ENCODE measurements at regions not wholly inside any gene's neighbourhood (a gene's known extent, or its start where the extent isn't known, plus 50 kb on each side); places are given as distances from the start of the nearest gene placed in this dataset.

DNA sequence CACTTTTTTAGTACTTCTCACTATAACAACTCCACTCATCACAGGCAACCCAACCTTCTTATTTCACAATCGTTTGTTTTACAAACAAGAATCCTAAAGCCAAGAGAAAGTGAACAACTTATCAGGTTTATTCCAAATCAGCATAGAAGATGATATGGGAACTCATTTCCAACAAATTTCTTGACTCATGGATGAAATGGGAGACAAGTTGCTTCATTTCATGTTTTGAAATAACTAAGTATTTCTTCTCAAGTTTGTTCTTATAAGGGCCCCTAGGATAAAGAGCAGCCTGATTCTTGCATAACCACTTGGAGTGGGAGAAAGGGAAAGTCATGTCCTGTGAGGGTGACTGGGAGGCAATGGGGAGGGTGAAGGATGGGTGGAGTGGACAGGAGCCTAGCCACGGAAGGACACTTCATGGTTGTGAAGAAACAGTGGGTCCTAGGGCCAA, 168.3 kb downstream of the DUSP6 start:
- peak; percentile 66 to 88 (median 82) for DNase-seq

DNA sequence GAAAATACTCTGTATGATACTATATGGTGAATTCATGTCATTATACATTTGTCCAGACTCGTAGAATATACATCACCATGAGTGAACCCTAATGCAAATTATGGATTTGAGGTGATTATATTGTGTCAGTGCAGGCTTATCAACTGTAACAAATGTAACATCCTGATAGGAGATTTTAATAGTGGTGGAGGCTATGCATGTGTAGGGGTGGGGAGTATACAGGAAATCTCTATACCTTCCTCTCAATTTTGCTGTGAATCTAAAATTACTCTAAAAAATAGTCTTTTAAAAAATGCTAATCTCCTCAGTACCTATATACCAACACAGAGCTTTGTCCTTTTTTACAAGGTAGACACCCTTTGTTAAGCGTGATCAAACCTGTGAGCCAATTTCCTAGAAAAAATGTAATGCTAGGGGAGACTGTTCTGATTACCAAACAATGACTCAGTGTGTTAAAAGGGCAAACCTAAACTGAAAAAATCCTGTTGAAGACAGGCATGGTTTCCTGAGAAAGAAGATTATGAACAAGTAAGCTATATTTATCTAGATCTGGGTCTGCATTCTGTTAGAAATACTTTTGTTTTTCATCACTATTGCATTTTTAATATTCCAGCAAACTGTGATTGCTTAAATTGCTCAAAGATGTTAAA, 170.9 kb downstream of the DUSP6 start:
- peak in 2 of 4 experiments; percentile 55 to 60 for DNase-seq

DNA sequence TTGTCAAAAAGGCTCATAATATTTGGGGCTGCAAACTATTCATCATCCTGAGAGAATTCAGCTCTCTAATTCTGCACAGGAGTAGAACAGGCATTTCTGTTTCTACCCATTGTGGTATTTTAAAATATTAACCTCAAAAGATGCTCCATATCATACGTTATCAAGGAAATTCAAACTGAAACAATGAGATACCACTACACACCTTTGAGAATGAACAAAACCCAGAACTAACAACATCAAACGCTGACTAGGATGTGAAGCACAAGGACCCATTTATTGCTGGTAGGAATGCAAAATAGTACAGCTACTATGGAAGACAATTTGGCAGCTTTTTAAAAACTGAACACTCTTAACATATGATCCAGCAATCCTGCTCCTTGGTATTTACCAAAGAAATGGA, 171.8 kb downstream of the DUSP6 start:
- DNase-seq: no peak

DNA sequence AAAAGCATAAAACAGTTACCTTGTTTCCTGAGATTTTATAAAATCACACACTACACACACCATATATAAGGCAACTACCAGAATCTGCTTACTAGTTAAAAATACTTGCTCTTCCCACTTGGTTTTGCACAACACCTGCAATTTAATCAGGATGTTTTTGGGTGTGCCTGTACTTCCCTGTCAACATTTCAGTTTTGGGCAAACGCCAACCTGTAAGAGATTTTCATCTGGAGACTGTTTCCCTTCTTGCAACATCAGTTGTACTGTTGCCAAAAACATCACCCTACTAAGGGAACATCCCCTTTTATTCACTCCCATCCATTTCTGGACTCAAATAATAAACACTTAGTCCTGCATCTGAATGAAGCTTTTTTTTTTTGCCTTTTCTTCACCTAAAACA, 172.3 kb downstream of the DUSP6 start:
- DNase-seq: peak; percentile 72 to 92 (median 84)

DNA sequence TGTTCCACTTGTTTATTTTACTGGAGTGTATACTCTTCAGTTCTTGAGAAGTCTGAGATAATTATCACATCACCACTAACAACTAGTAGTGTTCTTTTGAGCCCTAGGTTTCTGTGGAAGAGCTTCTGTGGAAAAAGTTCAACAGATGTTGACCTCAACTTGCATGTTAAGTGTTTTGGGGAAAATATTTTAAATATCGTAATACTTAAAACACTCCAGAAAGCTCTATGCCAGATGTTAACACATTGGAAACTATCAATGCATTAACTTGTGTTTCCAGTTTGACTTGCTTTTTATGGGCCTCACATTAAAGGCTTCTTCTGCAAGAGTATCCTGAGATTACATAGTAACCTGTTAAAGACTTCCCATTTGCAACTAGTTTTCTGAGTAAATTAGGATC, 173.1 kb downstream of the DUSP6 start:
- DNase-seq: no peak

DNA sequence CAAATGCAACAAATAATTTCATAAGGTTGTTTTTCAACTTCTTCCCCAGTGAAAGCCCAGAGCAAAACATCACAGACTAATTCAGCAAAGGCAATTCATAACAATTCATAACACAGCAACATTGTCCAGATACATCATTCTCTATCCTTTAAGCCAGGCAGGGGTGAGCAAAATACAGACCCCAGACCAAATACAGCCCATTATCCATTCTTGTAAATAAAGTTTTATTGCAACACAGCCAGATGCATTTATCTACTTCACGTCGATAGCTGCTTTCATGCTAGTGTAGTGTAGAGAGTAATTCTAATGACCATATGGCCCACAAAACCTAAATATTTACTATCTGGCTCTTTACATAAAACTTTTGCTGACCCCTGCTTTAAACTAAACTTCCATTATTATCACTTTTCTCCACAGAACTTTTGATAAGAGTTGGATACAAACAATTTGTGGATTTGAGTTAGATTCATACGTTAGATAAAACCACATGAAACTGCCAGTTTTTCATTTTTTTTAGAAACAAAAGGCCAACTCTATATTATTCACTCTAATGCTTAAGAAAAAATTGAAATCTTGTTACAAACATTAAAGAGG, 174.4 kb downstream of the DUSP6 start:
- no peak for DNase-seq

DNA sequence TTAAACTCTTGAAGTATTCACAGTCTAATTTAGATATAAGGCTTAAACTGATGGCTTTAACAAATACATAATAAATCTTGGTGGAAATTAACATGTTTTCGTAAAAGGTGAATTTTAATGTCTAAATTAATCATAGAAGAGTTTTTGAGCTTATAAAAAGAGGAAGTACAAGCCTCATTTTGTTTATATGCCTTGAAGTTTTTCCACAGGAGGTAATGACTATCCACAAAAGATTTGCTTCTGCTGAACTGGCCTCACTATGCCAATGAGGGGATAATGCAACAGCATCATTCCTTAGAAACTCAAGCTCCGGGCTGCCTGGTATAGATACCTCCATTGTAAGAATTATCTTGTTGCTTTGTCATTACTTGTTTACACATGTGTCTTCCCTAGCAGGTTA, 175.6 kb downstream of the DUSP6 start:
- DNase-seq: peak in 2 of 4 experiments; percentile 46 to 50

DNA sequence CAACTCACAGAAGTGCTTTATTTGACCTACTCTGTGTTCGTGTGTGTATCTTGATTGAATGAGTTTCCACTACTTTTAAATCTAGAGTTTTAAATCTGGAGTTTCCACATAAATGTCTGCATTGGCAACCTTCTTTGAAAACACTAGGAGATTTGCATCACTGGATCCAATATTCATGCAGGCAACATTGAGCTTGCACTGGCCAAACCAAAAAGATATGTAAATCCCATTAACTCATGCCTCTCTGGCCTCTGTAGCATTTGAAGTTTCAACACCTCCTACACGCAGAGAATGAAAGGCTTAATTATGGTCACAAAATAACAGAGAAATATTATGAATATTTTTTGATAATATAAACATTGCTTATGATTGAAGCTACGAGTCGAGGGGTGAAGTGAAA, 178.6 kb downstream of the DUSP6 start:
- DNase-seq: no peak

DNA sequence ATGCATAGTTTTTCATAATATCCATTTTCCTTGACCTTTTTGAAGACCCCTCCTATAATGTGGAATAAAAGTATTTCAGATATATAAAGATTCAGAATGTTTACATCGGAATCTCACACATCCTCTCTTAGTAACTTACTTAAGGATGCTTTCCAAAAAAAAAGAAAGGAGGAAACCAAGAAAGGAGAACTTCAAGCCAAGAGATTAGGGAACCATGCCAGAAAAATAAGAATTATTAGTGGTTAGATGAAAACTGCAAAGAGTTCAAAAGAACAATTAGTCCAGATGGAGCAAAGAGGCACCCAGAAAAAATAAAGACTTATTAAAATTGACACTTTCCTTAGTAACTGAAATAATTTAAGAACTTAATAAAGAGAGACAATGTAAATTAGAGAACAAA, 179.2 kb downstream of the DUSP6 start:
- peak in 2 of 4 experiments; percentile 70 to 80 for DNase-seq

DNA sequence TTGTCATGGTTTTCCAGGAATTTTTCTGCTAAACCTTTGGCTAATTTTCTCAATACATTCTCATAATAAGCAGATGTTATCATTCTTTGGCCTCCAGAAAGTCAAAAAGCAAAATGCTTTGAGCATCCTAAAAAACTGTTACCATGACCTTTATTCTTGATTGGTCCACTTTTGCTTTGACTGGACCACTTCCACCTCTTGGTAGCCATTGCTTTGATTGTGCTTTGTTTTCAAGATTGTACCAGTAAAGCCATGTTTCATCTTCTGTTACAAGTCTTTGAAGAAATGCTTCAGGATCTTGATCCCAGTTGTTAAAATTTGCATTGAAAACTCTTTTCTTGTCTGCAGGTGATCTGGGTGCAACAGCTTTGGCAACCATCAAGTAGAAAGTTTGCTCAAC, 180.1 kb downstream of the DUSP6 start:
- DNase-seq: no peak

DNA sequence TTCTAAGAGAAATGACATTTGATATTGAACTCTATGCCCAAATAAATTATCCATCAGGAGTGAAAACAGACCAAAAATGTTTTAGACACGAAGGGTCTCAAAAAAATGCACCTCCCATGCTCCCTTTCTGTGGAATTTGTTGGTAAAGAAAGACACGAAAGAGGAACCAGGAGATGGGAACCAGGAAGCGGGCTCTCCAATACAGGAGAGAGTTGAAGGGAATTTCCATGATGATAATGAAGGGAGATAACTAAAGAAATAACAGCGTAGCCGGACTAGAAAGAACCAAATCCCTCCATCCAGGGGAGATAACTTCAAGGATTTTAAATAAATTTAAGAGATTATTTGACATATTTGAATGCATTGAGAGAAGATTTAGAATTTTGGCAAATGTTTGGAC, 183.0 kb downstream of the DUSP6 start:
- peak in 3 of 4 experiments; percentile 36 to 47 (median 38) for DNase-seq

DNA sequence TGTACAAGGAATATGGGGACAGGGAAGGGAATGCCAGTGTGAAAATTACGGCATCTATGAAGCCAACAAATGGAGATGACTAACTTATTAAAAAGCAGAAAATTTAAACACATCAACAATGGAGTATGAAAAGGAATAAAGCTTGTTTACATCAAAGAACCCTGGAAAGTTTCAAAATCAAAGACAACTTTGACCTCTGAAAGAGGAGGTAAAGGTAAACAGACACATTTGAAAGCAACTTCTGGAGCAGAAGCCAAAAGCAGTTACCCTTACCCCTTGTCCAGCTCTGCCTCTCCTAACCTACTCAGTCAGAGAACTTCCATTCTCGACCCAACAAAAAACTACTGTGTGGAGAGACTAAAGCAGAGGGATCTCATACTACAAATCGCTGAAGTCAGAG, 184.3 kb downstream of the DUSP6 start:
- no peak for DNase-seq

DNA sequence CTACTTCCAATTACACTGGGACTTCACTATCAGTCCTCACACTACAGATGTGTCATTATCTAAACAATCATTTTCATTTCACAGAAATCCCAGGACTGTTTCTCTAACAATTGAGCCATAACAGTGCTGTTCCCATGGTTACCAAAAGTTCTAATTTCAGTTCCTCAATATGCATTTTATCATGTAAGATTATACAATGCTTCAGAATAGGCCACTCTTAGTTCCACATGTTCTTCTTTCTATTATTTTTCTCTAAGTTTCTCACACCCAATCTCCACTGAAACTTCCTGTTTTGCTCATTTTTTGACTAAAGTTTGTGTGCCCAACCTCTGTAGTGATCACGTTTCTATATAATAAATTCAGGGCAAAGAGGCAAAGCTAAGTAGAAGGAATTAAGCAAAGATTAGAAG, 185.8 kb downstream of the DUSP6 start:
- peak; percentile 65 to 97 (median 90) for DNase-seq

DNA sequence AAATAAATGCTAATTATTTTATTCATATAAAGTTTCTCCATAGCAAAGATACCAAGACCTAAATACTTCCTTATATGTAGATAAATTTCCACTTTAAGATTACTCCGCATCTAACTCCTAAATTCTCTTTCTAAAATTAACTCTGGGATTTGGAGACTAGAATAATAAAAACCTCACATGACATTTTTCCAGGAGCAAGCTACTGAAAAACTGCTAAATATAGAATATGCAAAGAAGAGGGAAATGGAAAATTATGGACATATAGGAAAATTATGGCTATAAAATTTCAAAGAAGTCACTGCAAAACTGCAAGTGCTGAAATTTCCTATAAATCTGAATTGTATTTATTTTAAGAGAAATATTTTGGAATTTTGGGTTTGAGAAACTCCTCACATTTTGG, 186.2 kb downstream of the DUSP6 start:
- no peak for DNase-seq

DNA sequence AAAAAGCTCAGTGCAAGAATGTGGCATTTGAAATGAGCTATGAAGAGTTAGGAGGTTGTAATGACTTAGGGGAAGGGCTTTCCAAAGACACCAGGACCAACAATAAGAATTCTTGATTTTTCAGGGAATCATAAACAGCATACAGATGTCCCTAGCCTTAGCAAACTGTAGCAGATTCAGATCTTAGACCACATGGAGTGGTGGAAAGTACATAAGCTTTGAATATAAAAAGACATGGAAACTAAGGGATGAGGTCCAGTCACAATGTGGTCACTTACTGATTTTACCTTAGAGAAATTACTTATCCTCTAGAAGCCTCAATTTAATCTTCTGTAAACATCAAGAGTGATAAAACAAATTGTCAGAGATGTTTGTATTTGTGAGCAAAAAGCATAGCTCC, 186.6 kb downstream of the DUSP6 start:
- DNase-seq: no peak

DNA sequence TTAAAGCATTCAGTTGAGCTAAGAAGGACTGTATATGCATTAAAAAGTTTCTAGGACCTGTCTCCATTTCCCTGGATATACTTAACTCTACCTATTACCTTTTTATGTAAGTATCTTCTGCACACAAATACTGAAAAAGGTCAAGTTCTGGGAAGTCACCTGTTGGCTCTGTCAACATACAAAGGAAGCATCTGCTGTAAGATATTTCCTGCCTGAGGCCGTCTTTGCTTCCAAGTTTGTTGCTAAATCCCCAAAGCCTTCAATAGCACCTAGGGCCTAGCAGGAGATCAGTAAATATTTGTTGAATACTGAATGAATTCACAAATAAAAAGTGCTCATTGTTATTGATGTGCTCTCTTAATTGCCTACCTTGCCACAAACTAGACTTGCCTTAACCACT, 188.4 kb downstream of the DUSP6 start:
- peak in 1 of 4 experiments; percentile 26 for DNase-seq

DNA sequence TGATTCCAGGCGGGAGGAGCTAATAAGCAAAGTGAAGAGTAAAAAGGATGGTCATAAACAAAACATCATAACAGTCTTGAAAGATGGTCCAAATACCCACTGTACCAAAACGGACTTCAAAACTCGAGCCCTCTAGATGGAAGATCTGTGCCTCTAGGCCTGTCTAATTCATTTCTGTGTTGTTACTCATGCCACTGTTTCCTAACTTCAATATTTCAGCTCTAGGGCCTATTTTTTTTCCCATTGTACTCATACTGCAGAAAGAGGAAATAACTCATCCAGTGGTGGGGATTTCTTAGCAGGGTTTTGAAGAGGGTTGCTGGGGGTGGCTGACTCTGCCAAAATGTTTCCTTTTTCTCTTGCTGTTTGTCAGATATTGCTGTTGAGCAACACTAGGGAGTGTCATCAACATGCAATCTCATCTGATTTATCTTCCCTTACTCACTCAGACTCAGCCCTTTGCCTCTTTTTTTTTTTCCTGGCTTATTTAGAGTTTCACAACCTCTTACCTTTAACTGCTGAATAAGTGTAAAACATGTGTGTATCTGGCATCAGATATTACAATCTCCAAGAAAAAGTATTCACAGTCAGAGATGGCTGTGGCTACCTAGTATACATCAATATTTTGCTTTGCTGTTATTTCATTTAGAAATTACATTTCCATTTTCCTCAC, 189.6 kb downstream of the DUSP6 start:
- peak; percentile 93 to 99 (median 97) for DNase-seq

DNA sequence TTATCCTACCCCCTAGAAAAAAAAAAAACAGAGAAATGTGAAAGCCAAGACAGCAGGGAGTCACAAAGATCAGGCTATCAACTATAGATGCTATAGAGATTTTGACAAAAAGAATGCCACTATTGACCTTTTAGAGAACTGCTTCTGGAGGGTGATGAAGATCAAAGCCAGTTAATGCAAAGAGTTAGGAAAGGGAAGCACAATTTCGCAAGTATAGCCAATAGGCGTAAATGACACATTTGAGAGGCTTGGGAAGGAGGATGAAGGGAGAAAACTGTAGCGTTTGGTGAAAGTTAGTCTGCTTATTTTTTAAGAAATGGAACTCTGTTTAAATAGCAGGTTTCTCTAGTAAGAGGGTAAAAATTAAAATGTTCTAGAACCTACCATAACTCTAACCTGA, 190.7 kb downstream of the DUSP6 start:
- peak; percentile 51 to 86 (median 72) for DNase-seq

DNA sequence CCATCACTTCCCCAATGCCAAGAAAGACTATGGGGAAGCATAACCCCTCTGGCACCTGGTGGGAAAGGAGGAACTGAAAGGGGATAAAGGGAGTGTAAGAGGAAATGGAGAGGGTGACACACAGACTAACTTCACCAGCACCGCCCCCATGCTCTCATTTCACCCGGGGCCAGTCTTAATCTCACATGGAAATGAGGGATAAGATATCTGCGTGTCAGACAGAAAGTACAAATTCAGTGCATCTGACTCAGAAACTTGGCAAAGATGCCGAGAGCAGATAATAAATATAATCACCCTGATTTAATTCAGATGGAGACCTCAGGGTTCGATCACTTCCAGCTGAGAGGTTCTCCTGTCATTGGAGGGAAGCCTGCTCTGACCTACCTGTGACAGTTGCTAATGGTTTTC, 191.6 kb downstream of the DUSP6 start:
- peak; percentile 87 to 96 (median 92) for DNase-seq

DNA sequence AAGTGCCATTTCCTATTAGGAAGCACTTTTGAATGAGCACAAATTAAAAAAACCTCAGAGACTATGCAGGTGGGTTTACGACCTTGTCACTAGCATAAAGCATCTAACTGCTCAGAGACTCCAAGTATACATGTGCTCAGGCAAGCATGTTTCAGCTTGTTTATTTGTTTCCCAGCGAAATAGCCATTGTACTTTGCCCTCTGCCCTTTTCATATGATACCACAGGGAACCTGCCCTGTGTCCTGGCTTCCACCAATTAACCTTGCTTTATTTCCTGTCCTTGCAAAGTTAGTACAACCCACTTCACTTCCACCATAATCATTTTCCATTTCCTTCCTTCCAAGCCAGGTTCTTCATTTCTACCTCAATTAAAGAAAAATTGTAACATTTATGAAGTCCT, 194.9 kb downstream of the DUSP6 start:
- DNase-seq: no peak

DNA sequence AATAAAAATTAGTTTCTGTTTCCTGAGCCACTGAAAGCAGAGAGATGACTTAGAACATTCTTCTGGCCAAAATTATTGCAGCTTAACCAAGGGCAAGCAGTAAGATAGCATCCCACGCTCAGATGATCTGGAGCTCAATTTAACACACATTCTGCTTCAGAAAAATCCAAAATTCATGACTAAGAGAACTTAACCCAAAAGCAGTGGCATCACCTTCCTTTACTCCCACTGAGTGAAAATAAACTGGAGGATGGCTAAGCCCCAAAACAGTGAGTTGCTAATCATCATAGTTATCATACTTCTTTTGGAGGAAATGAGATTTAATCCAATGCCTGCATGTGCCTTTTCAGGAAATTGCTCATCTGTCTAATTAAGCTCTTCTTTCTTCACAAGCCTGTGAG, 195.4 kb downstream of the DUSP6 start:
- peak; percentile 56 to 89 (median 70) for DNase-seq

DNA sequence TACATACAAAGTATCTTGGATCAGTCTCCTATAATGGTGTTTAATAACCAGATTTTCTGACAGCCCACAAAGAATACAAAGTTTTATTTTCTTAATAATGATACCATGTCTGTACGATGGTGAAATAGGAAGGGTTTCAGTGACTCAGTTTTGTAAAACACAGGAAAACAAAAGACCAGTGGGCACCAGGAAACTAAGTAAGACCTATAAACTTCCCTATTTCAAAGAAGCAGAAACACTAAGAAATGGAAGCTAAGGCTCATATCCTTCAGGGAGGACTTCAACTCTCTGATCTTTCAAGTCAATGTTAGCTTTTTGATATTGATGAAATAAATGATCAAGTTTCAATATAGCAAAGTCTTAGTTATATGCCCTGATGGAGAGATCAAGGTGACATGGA, 196.0 kb downstream of the DUSP6 start:
- DNase-seq: peak; percentile 43 to 89 (median 68)

DNA sequence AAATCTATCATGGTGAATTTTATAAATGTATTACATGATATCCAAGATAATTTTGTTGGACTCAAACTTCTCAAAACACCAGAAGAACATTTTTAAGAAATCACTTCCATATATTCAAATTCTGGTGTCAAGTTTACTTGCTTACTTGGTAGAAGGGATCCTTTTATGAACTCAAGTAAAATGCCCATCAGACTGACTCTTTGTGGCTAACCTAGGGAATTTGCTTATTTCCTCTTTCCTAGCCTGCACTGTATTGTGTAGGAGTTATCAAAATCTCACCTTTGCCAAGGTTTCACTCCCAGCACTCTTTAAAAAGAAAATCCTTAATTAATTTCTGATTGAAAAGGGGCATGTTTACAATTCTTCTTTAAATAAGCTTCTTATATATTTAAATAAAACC, 196.5 kb downstream of the DUSP6 start:
- peak in 2 of 4 experiments; percentile 53 to 58 for DNase-seq

Measured in suppressor macrophage (primary cell).